ENCODE measurements at regions not wholly inside any gene's neighbourhood (a gene's known extent, or its start where the extent isn't known, plus 50 kb on each side); places are given as distances from the start of the nearest gene placed in this dataset.

- TF ChIP-seq CTCF (IDR thresholded peaks at IDR 0.05; ENCODE audit: insufficient read depth, low read length, poor library complexity, severe bottlenecking) (no peak), EZH2phosphoT487 (conservative IDR thresholded peaks at IDR 0.05; ENCODE audit: low read length) (no peak)
These were observed 68.3 kb upstream of the POU2AF2 start for GRCh38 chr11:111177037-111177871.
